Hematopoietic multipotent progenitor cell treated with erythropoietin and hydrocortisone succinate and interleukin-3 and kit ligand, for 17 days (in vitro differentiated cells): ENCODE measurements at regions not wholly inside any gene's neighbourhood (a gene's known extent, or its start where the extent isn't known, plus 50 kb on each side); places are given as distances from the start of the nearest gene placed in this dataset.

Source experiments
- DNase-seq: peaks from one replicate; pipeline ENCODE4 v3.0.0-alpha.2; 2015; ENCODE audit warnings: low spot score

- DNase-seq: no peak
These were observed 502.5 kb downstream of the VRK1 start for GRCh38 chr14:97299661-97300060.

GRCh38 chr14:97301931-97302559, 504.9 kb downstream of the VRK1 start:
- no peak for DNase-seq

- no peak for DNase-seq
These were observed 509.1 kb downstream of the VRK1 start for GRCh38 chr14:97306133-97306759.

GRCh38 chr14:97306760-97307246, 509.6 kb downstream of the VRK1 start:
- DNase-seq: no peak

- no peak for DNase-seq
These were observed 514.2 kb downstream of the VRK1 start for GRCh38 chr14:97311411-97311810.

- DNase-seq: no peak
These were observed 515.7 kb downstream of the VRK1 start for GRCh38 chr14:97312910-97313309.

GRCh38 chr14:97315790-97316189, 518.6 kb downstream of the VRK1 start:
- DNase-seq: no peak

- DNase-seq: no peak
These were observed 521.2 kb downstream of the VRK1 start for GRCh38 chr14:97318380-97318779.

GRCh38 chr14:97319691-97320090, 522.5 kb downstream of the VRK1 start:
- no peak for DNase-seq

- no peak for DNase-seq
These were observed 531.6 kb downstream of the VRK1 start for GRCh38 chr14:97328743-97329142.

- no peak for DNase-seq
These were observed 532.5 kb downstream of the VRK1 start for GRCh38 chr14:97329701-97330100.

GRCh38 chr14:97331058-97331457, 533.9 kb downstream of the VRK1 start:
- no peak for DNase-seq

- DNase-seq: no peak
These were observed 534.3 kb downstream of the VRK1 start for GRCh38 chr14:97331526-97331925.

GRCh38 chr14:97336179-97336578, 539.0 kb downstream of the VRK1 start:
- DNase-seq: no peak

- no peak for DNase-seq
These were observed 539.6 kb downstream of the VRK1 start for GRCh38 chr14:97336816-97337215.

GRCh38 chr14:97337267-97337666, 540.1 kb downstream of the VRK1 start:
- DNase-seq: no peak

- DNase-seq: no peak
These were observed 540.5 kb downstream of the VRK1 start for GRCh38 chr14:97337670-97338069.

GRCh38 chr14:97344666-97345065, 547.5 kb downstream of the VRK1 start:
- no peak for DNase-seq

GRCh38 chr14:97346675-97347074, 549.5 kb downstream of the VRK1 start:
- DNase-seq: no peak

GRCh38 chr14:97349463-97349862, 552.3 kb downstream of the VRK1 start:
- DNase-seq: no peak

GRCh38 chr14:97349946-97350345, 552.8 kb downstream of the VRK1 start:
- DNase-seq: no peak

- no peak for DNase-seq
These were observed 553.2 kb downstream of the VRK1 start for GRCh38 chr14:97350415-97350814.

- no peak for DNase-seq
These were observed 553.9 kb downstream of the VRK1 start for GRCh38 chr14:97350894-97351731.
